Right lobe of liver (tissue), 6 donors: ENCODE measurements at regions not wholly inside any gene's neighbourhood (a gene's known extent, or its start where the extent isn't known, plus 50 kb on each side); places are given as distances from the start of the nearest gene placed in this dataset.

Experiments
- ATAC-seq, 4 donors: fragments of 200-7000 bp; cut with Tn5 transposase; one replicate each; pipeline ENCODE4 v1.9.1; 2020; ENCODE audit warnings: mild to moderate bottlenecking in 4 of 4, moderate library complexity in 4 of 4
- DNase-seq, 3 donors: peaks; one replicate each; pipeline ENCODE4 v3.0.0-alpha.2; 2020
- H3K27ac ChIP-seq, 3 donors: fragments of 200-600 bp; one replicate each; pipeline ENCODE4 v1.8.0; 2022
- H3K27me3 ChIP-seq, 2 donors: fragments of 200-600 bp; one replicate each; pipeline ENCODE4 v1.8.0; 2022
- H3K36me3 ChIP-seq, 4 donors: fragments of 200-600 bp; sonication (generic) in 1 of 4; one replicate each; pipeline versions ENCODE4 v1.5.1 to v1.8.0; 2017 to 2022; ENCODE audit warnings: control low read depth in 1 of 4
- H3K4me1 ChIP-seq, 4 donors: fragments of 200-600 bp; sonication (generic) in 1 of 4; one replicate each; pipeline versions ENCODE4 v1.5.1 to v1.8.0; 2017 to 2022; ENCODE audit warnings: control low read depth in 1 of 4
- H3K4me3 ChIP-seq, 3 donors: fragments of 200-600 bp; one replicate each; pipeline ENCODE4 v1.8.0; 2022
- H3K9me3 ChIP-seq, 4 donors: fragments of 200-600 bp; sonication (generic) in 1 of 4; one replicate each; pipeline versions ENCODE4 v1.5.1 to v1.8.0; 2017 to 2022; ENCODE audit warnings: control low read depth in 1 of 4
- CTCF ChIP-seq, 4 donors: fragments of 200-600 bp in 3 of 4; fragments of 450-650 bp in 1 of 4; IDR thresholded peaks; one replicate each; pipeline versions ENCODE4 v1.5.1 to v1.8.0; 2016 to 2022; ENCODE audit warnings: antibody characterized with exemption in 4 of 4, mild to moderate bottlenecking in 2 of 4
- POLR2A ChIP-seq: fragments of 450-650 bp; IDR thresholded peaks from one replicate; pipeline ENCODE4 v1.6.1; 2017; ENCODE audit warnings: antibody characterized with exemption, mild to moderate bottlenecking
- WGBS: methylation state at CpG from one replicate; pipeline ENCODE4 v1.1.6; 2018; ENCODE audit warnings: low coverage, low lambda C conversion rate; ENCODE audit not compliant: insufficient coverage; ENCODE audit errors: missing lambda C conversion rate; 5-methylcytosine and 5-hydroxymethylcytosine counted together
- intact Hi-C, 2 donors: fragments of 100-400 bp; cut with DNase I; formaldehyde crosslinking; loops; one replicate each; pipeline versions ENCODE4 v1.11.2 to v1.14.1; 2022
- donor health status: DM: no; HTN: yes; CAD: no.
- donor health status: DM: no; HTN: no; CAD: no.
- donor health status: DM: no; HTN: no; CAD: no.
- donor health status: DM: no; HTN: yes; CAD: no.
- donor health status: DM: no; HTN: yes; CAD: no.

- no peak overlapping the region for H3K27ac ChIP-seq
- no peaks in the 10 kb centered on the region for H3K9me3 ChIP-seq
- DNase-seq (no peak), ATAC-seq (no peak)
- H3K36me3 ChIP-seq = no peaks in the 10 kb centered on the region
- 29% methylated on average over 7 of the region's 7 CpGs for WGBS
- no peaks in the 10 kb centered on the region for H3K4me1 ChIP-seq
- no peaks in the 10 kb centered on the region for H3K27me3 ChIP-seq
- intact Hi-C loops = no loop called here
- no peak overlapping the region for H3K4me3 ChIP-seq
- TF ChIP-seq CTCF (IDR thresholded peaks at IDR 0.05) (no peak), POLR2A (no peak)
These were observed 492.3 kb upstream of the EEF2KMT start for GRCh38 chr16:5589812-5590373.

GRCh38 chr16:5584109-5584508 is 486.5 kb upstream of the EEF2KMT start:
- intact Hi-C loops = no loop called here

DNA sequence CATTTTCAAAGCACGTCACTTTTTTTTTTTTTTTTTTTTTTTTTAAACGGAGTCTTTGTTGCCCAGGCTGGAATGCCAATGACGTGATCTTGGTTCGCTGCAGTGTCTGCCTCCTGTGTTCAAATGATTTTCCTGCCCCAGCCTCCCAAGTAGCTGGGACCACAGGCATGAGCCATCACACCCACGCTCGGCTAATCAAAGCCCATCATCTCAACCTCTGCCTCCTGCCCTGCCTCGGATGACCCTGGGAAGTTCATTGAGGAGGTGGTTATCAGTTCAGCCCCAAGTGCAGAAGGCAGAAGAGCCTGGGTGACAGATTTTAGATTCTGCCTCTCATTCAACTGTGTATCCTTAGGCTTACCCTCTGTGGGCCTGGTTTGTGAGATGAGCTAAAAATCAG is 484.9 kb upstream of the EEF2KMT start:
- no peaks in the 10 kb centered on the region for H3K9me3 ChIP-seq
- intact Hi-C loops = no loop called here
- no peaks in the 10 kb centered on the region for H3K4me1 ChIP-seq
- H3K4me3 ChIP-seq = no peak overlapping the region
- no peaks in the 10 kb centered on the region for H3K36me3 ChIP-seq
- no peak overlapping the region for H3K27ac ChIP-seq
- ATAC-seq (no peak), DNase-seq (no peak)
- H3K27me3 ChIP-seq = no peaks in the 10 kb centered on the region
- TF ChIP-seq POLR2A = no peak
- no peak for TF ChIP-seq CTCF (IDR thresholded peaks at IDR 0.05)
- 47% methylated on average over 5 of the region's 7 CpGs for WGBS

More at GRCh38 chr16:5584109-5584508, 486.5 kb upstream of the EEF2KMT start:
- Histone ChIP-seq H3K4me1 (no peaks in the 10 kb centered on the region), H3K36me3 (no peaks in the 10 kb centered on the region), H3K27ac (no peak overlapping the region), H3K4me3 (no peak overlapping the region), H3K9me3 (no peaks in the 10 kb centered on the region), H3K27me3 (no peaks in the 10 kb centered on the region)
- DNase-seq (no peak), ATAC-seq (no peak)
- 70% methylated on average over 4 of the region's 4 CpGs for WGBS
- no peak for TF ChIP-seq CTCF (IDR thresholded peaks at IDR 0.05)
- TF ChIP-seq POLR2A = no peak

DNA sequence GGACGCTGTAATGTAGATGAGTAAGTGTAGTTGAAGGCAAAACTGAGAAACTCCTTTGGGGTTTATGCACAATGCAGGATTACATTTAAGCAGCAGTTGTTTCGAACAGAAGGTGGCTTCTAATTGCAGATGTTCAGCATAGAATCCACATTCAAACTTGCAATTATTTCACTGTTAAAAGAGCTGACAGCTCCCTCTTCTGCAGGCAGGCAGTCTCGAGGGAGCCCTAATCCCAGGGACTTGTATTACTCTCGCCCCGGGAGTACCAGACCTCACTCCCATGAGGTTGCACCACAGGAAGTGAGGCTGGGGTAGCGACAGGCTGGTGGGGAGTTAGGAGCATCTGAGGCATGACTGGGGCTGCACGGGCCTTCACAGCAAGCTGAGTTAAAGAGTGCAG is 484.3 kb upstream of the EEF2KMT start:
- 20% methylated on average over 6 of the region's 7 CpGs for WGBS
- intact Hi-C loops = no loop called here
- no peaks in the 10 kb centered on the region for H3K36me3 ChIP-seq

More for the DNA sequence above, 484.3 kb upstream of the EEF2KMT start:
- no peak overlapping the region for H3K27ac ChIP-seq
- no peak overlapping the region for H3K4me3 ChIP-seq
- DNase-seq (no peak), ATAC-seq (no peak)
- no peaks in the 10 kb centered on the region for H3K9me3 ChIP-seq
- no peak for TF ChIP-seq CTCF (IDR thresholded peaks at IDR 0.05)
- no peak for TF ChIP-seq POLR2A
- H3K4me1 ChIP-seq = no peaks in the 10 kb centered on the region
- H3K27me3 ChIP-seq = no peaks in the 10 kb centered on the region
